Uterus (tissue), 2 donors: ENCODE measurements at regions not wholly inside any gene's neighbourhood (a gene's known extent, or its start where the extent isn't known, plus 50 kb on each side); places are given as distances from the start of the nearest gene placed in this dataset.

Source experiments
- CTCF ChIP-seq, 4 experiments: fragments of 200-600 bp in 2 of 4; fragments of 450-650 bp in 2 of 4; sonication (generic) in 2 of 4; IDR thresholded peaks; one replicate each; pipeline ENCODE4 v1.5.1; 2016 to 2019; ENCODE audit warnings: antibody characterized with exemption in 4 of 4, mild to moderate bottlenecking in 2 of 4, moderate library complexity in 1 of 4
- POLR2A ChIP-seq, 2 donors: fragments of 450-650 bp; IDR thresholded peaks; one replicate each; pipeline ENCODE4 v1.6.1; 2016; ENCODE audit warnings: antibody characterized with exemption in 2 of 2, mild to moderate bottlenecking in 1 of 2, moderate library complexity in 1 of 2

- no peak for TF ChIP-seq CTCF (IDR thresholded peaks at IDR 0.05)
- no peak for TF ChIP-seq POLR2A (IDR thresholded peaks at IDR 0.05)
Observed at GRCh38 chr10:78763234-78763633, 305.5 kb upstream of the ZMIZ1 start.
